ENCODE measurements at regions not wholly inside any gene's neighbourhood (a gene's known extent, or its start where the extent isn't known, plus 50 kb on each side); places are given as distances from the start of the nearest gene placed in this dataset.

DNA sequence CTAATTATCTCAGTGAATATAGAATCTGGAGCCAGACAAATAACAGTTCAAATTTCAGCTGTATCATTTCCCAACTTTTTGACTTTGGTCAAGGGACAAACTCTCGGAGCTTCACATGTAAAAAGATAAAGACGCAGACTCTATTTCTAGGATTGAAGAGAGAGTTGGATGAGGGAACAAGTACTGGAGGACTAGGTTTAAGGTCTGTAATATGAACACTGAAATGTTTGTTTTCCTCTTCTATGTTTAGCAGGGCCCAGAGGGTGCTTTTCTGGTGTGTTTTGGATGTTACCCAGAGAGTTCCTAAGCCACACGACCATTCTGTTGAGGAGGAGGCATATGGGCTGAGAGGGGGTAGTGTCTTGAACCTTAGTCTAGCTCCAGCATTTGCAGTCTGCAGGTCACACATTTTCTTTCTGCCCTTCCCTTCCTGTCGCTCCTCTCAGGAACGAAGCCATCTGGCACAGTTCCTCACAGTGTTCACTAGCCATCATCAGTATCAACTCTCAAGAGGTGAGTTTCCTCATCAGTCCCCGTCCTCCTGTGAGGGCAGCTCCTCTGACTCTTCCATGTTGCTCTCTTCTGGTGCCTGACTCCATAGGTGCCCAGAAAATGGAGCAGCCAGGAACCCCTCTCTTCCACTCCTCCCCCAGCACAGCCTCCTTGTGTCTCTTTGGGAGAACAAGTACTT, 250.1 kb downstream of the SQOR start:
- TF ChIP-seq, protein P1, sequence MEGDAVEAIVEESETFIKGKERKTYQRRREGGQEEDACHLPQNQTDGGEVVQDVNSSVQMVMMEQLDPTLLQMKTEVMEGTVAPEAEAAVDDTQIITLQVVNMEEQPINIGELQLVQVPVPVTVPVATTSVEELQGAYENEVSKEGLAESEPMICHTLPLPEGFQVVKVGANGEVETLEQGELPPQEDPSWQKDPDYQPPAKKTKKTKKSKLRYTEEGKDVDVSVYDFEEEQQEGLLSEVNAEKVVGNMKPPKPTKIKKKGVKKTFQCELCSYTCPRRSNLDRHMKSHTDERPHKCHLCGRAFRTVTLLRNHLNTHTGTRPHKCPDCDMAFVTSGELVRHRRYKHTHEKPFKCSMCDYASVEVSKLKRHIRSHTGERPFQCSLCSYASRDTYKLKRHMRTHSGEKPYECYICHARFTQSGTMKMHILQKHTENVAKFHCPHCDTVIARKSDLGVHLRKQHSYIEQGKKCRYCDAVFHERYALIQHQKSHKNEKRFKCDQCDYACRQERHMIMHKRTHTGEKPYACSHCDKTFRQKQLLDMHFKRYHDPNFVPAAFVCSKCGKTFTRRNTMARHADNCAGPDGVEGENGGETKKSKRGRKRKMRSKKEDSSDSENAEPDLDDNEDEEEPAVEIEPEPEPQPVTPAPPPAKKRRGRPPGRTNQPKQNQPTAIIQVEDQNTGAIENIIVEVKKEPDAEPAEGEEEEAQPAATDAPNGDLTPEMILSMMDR (IDR thresholded peaks at IDR 0.05; ENCODE audit: low read depth, low read length): no peak
- DNase-seq (ENCODE audit: extremely low read depth, low read depth): no peak

DNA sequence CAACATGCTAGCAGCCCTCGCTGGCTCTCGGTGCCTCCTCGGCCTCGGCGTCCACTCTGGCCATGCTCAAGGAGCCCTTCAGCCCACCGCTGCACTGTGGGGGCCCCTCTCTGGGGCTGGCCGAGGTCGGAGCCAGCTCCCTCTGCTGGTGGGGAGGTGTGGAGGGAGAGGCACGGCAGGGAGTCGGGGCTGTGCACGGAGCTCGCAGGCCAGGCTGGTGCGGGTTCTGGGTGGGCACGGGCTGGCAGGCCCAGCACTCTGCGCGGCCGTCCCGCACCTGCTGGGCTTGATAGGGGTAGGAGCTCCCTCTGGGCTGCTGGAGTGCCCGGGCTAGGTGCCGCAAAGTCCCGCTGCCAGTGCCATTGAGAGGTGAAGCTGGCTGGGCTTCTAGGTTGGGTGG, 251.0 kb downstream of the SQOR start:
- TF ChIP-seq, protein P1 (IDR thresholded peaks at IDR 0.05; ENCODE audit: low read depth, low read length): no peak
- DNase-seq (ENCODE audit: extremely low read depth, low read depth): no peak

DNA sequence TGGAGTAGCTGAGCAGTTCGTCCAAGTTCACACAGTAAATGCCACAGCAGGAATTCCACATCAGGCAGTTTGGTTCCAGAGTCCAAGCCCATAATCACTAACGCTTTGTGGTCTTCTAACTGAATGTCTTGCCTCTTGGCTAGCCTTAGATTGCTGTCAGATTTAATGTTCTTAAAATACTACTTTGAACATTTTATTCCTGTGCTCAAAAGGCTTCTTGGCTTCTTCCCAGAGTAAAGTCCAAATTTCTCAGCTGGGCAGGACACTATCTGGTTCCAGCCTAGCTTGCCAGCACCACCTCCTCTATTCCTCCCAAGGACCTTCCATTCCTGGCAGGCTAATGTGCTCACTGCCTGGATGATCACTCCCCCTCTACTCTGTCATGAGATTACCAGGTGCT, 256.9 kb downstream of the SQOR start:
- TF ChIP-seq, protein P1 (IDR thresholded peaks at IDR 0.05; ENCODE audit: low read depth, low read length): no peak
- DNase-seq (ENCODE audit: extremely low read depth, low read depth): no peak

DNA sequence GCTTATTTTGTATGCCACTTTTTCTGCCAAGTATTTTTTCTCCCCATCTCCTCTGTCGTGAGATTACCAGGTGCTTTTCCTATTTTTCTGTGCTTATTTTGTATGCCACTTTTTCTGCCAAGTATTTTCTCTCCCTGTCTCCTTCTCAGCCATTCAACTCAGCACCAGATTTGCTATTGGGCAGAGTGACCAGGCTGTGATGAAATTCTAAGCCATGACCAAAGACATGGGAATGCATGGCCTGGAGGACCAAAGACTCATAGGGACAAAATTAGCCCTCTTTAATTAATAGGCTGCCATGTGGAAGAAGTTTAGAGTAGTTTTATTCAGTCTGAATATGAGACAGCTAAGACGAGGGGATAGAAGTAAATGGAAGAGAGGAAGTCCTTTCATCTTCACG, 257.4 kb downstream of the SQOR start:
- DNase-seq (ENCODE audit: extremely low read depth, low read depth): no peak
- TF ChIP-seq, protein P1 (IDR thresholded peaks at IDR 0.05; ENCODE audit: low read depth, low read length): no peak

DNA sequence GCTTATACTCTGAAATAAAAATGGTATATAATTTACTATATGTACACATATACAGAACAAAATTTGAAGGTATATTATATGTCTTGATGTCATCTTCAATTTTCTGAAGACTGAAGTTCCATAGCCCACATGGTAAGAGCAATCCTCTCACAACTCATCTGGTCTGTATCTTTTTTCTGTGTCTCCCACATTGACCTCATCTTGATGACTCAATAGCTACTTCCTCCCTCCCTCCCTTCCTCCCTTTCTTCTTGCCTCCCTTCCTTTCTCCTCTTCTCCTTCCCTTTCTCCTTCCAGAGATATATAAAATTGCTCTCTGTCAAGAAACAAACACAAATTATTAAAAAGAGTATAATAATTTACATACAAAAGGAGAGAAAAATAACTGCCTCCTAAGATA, 268.5 kb downstream of the SQOR start:
- TF ChIP-seq, protein P1 (IDR thresholded peaks at IDR 0.05; ENCODE audit: low read depth, low read length): no peak
- no peak for DNase-seq (ENCODE audit: extremely low read depth, low read depth)

DNA sequence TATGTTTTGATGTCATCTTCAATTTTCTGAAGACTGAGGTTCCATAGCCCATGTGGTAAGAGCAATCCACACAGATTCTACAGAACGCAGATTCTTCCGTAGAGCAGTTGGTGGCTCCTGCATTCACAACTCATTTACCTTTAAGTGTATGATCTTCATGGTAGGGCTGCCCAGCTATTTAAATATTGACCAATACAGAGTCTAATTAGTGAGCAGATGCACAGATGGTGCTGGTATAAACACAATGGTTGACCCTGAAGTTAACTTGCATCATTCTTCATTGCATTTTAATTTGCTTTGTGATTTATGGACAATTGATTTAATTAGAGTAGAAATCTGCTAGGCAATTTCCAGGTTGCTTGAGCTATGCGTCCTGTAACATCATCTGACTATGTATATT, 269.2 kb downstream of the SQOR start:
- no peak for DNase-seq (ENCODE audit: extremely low read depth, low read depth)
- TF ChIP-seq, protein P1 (IDR thresholded peaks at IDR 0.05; ENCODE audit: low read depth, low read length): no peak

DNA sequence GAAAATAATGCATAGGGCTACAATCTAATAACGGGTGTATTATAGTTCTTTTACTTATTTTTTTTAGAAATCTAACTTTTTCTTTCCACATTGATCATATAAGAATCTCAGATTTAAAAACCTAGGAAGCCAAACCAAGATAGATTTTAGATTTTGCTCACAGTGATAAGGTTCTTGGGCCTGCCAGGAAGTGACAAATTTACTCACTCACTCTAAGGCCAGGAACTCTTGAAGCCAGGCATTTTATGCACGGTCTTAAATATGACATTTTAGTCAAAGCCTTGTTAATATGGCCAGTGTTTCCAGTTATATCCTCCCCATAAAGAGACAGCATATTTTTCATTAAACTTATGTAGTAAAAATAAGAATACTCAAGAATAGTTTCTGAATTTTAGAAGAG, 271.4 kb downstream of the SQOR start:
- TF ChIP-seq, protein P1 (IDR thresholded peaks at IDR 0.05; ENCODE audit: low read depth, low read length): no peak
- DNase-seq (ENCODE audit: extremely low read depth, low read depth): no peak

Measured in AG09319 (cell line).